Glutamatergic neuron (in vitro differentiated cells): ENCODE measurements at regions not wholly inside any gene's neighbourhood (a gene's known extent, or its start where the extent isn't known, plus 50 kb on each side); places are given as distances from the start of the nearest gene placed in this dataset.

ENCODE experiments used
- DNase-seq: peaks from one replicate; pipeline ENCODE4 v3.0.0; 2022
- H3K27ac Mint-ChIP-seq: one replicate; pipeline ENCODE4 v1.8.0; 2020; ENCODE audit warnings: mild to moderate bottlenecking, mixed read lengths, inconsistent platforms; ENCODE audit not compliant: unreplicated experiment
- H3K27me3 Mint-ChIP-seq: one replicate; pipeline ENCODE4 v1.8.0; 2020; ENCODE audit warnings: mild to moderate bottlenecking, moderate library complexity, mixed read lengths, inconsistent platforms; ENCODE audit not compliant: unreplicated experiment
- H3K36me3 Mint-ChIP-seq: one replicate; pipeline ENCODE4 v1.8.0; 2020; ENCODE audit warnings: mild to moderate bottlenecking, mixed read lengths, inconsistent platforms; ENCODE audit not compliant: unreplicated experiment
- H3K4me1 Mint-ChIP-seq: one replicate; pipeline ENCODE4 v1.8.0; 2020; ENCODE audit warnings: mild to moderate bottlenecking, low read depth, mixed read lengths, inconsistent platforms; ENCODE audit not compliant: unreplicated experiment
- H3K4me3 Mint-ChIP-seq: one replicate; pipeline ENCODE4 v1.8.0; 2020; ENCODE audit warnings: mild to moderate bottlenecking, mixed read lengths, inconsistent platforms; ENCODE audit not compliant: unreplicated experiment
- H3K9me3 Mint-ChIP-seq: one replicate; pipeline ENCODE4 v1.8.0; 2020; ENCODE audit warnings: mild to moderate bottlenecking, moderate library complexity, mixed read lengths, inconsistent platforms; ENCODE audit not compliant: unreplicated experiment
- CTCF ChIP-seq: fragments of 200-600 bp; sonication (generic); IDR thresholded peaks from one replicate; pipeline ENCODE4 v1.5.0; 2021; ENCODE audit not compliant: partially characterized antibody, unreplicated experiment

GRCh38 chr1:87959236-87959635, 630.6 kb downstream of the LMO4 start:
- no peaks in the 10 kb centered on the region for H3K27me3 Mint-ChIP-seq
- peaks cover 11% of the 10 kb centered on the region for H3K4me1 Mint-ChIP-seq
- H3K27ac Mint-ChIP-seq, result no peak overlapping the region
- DNase-seq, result no peak
- no peaks in the 10 kb centered on the region for H3K9me3 Mint-ChIP-seq
- TF ChIP-seq CTCF, result no peak
- no peaks in the 10 kb centered on the region for H3K36me3 Mint-ChIP-seq
- H3K4me3 Mint-ChIP-seq, result no peak overlapping the region

- H3K27me3 Mint-ChIP-seq, result no peaks in the 10 kb centered on the region
- H3K4me1 Mint-ChIP-seq, result peaks cover 11% of the 10 kb centered on the region
- TF ChIP-seq CTCF, result no peak
- no peak overlapping the region for H3K4me3 Mint-ChIP-seq
- no peaks in the 10 kb centered on the region for H3K36me3 Mint-ChIP-seq
- H3K9me3 Mint-ChIP-seq, result no peaks in the 10 kb centered on the region
- DNase-seq, result no peak
- no peak overlapping the region for H3K27ac Mint-ChIP-seq
Measured at GRCh38 chr1:87961992-87962391, 633.3 kb downstream of the LMO4 start.

- no peak overlapping the region for H3K27ac Mint-ChIP-seq
- no peaks in the 10 kb centered on the region for H3K36me3 Mint-ChIP-seq
- no peaks in the 10 kb centered on the region for H3K9me3 Mint-ChIP-seq
- TF ChIP-seq CTCF, result no peak
- H3K27me3 Mint-ChIP-seq, result no peaks in the 10 kb centered on the region
- H3K4me1 Mint-ChIP-seq, result peaks cover 10% of the 10 kb centered on the region
- H3K4me3 Mint-ChIP-seq, result no peak overlapping the region
- DNase-seq, result no peak
Measured at GRCh38 chr1:87963556-87963955, 634.9 kb downstream of the LMO4 start.

- TF ChIP-seq CTCF, result no peak
- Mint-ChIP-seq H3K27me3 (no peaks in the 10 kb centered on the region), H3K4me1 (peaks cover 4% of the 10 kb centered on the region), H3K9me3 (no peaks in the 10 kb centered on the region), H3K4me3 (no peak overlapping the region), H3K27ac (no peak overlapping the region), H3K36me3 (no peaks in the 10 kb centered on the region)
- DNase-seq, result no peak
Measured at GRCh38 chr1:87965193-87965592, 636.5 kb downstream of the LMO4 start.

- H3K27ac Mint-ChIP-seq, result no peak overlapping the region
- DNase-seq, result no peak
- no peaks in the 10 kb centered on the region for H3K27me3 Mint-ChIP-seq
- no peaks in the 10 kb centered on the region for H3K9me3 Mint-ChIP-seq
- TF ChIP-seq CTCF, result no peak
- H3K4me3 Mint-ChIP-seq, result no peak overlapping the region
- H3K4me1 Mint-ChIP-seq, result peaks cover 4% of the 10 kb centered on the region
- no peaks in the 10 kb centered on the region for H3K36me3 Mint-ChIP-seq
Measured at GRCh38 chr1:87968197-87968955, 639.7 kb downstream of the LMO4 start.
